B cell (primary cell): ENCODE measurements at regions not wholly inside any gene's neighbourhood (a gene's known extent, or its start where the extent isn't known, plus 50 kb on each side); places are given as distances from the start of the nearest gene placed in this dataset.

ENCODE experiments used
- CTCF ChIP-seq: fragments of 200-600 bp; IDR thresholded peaks from one replicate; pipeline ENCODE4 v1.8.0; 2022; ENCODE audit warnings: antibody characterized with exemption, mild to moderate bottlenecking
- EZH2 ChIP-seq: IDR thresholded peaks from 2 replicates; pipeline ENCODE4 v1.6.1; 2012; ENCODE audit warnings: borderline replicate concordance, low read depth, mild to moderate bottlenecking, moderate library complexity, low read length; ENCODE audit not compliant: insufficient read depth, poor library complexity, severe bottlenecking

- TF ChIP-seq CTCF = no peak
- TF ChIP-seq EZH2 = no peak
Measured at GRCh38 chr2:220273082-220273481, 645.7 kb downstream of the SLC4A3 start.
